HUES64 (cell line): ENCODE measurements at regions not wholly inside any gene's neighbourhood (a gene's known extent, or its start where the extent isn't known, plus 50 kb on each side); places are given as distances from the start of the nearest gene placed in this dataset.
"Not testable (repeated sequence)": the region's sequence is repeated elsewhere in the genome, so short reads cannot be mapped to it uniquely, and the experiment has no call there.

Experiments used
- H3K27ac ChIP-seq: 2 replicates; pipeline ENCODE4 v1.7.0; 2013; ENCODE audit warnings: low read depth, low read length, inconsistent platforms
- H3K27me3 ChIP-seq: 2 replicates; pipeline ENCODE4 v1.6.1; 2013; ENCODE audit warnings: mild to moderate bottlenecking, low read length; ENCODE audit not compliant: insufficient read depth
- H3K36me3 ChIP-seq: 2 replicates; pipeline ENCODE4 v1.6.1; 2013; ENCODE audit warnings: mild to moderate bottlenecking, low read length; ENCODE audit not compliant: insufficient read depth
- H3K4me1 ChIP-seq: 2 replicates; pipeline ENCODE4 v1.6.1; 2013; ENCODE audit warnings: mild to moderate bottlenecking, low read length, moderate library complexity; ENCODE audit not compliant: insufficient read depth
- H3K4me3 ChIP-seq: 2 replicates; pipeline ENCODE4 v1.5.1; 2013; ENCODE audit warnings: mild to moderate bottlenecking, low read length, moderate library complexity
- H3K9ac ChIP-seq: 2 replicates; pipeline ENCODE4 v1.6.1; 2013; ENCODE audit warnings: mild to moderate bottlenecking, low read depth, low read length
- H3K9me3 ChIP-seq: 2 replicates; pipeline ENCODE4 v1.6.1; 2013; ENCODE audit warnings: low read depth, low read length; ENCODE audit not compliant: insufficient read depth
- WGBS: fragments of 150-250, 120-280 bp; methylation state at CpG from one replicate; pipeline ENCODE4 v1.1.7; 2013; ENCODE audit warnings: missing lambda C conversion rate; 5-methylcytosine and 5-hydroxymethylcytosine counted together

GRCh38 chr9:36461323-36461722, 61.3 kb upstream of the RNF38 start:
- Histone ChIP-seq H3K27me3 (no peaks in the 10 kb centered on the region), H3K36me3 (peaks cover 17% of the 10 kb centered on the region), H3K9me3 (no peaks in the 10 kb centered on the region), H3K4me3 (no peak overlapping the region), H3K9ac (no peak overlapping the region), H3K4me1 (peaks cover 13% of the 10 kb centered on the region; the same call in 1 of the 2 replicates), H3K27ac (no peak overlapping the region)

- H3K27me3 ChIP-seq, H3K9me3 ChIP-seq, H3K27ac ChIP-seq, H3K4me3 ChIP-seq, H3K9ac ChIP-seq: not testable (repeated sequence)
- Histone ChIP-seq H3K4me1 (peaks cover 13% of the 10 kb centered on the region; the same call in 1 of the 2 replicates), H3K36me3 (peaks cover 27% of the 10 kb centered on the region)
- WGBS = 94% methylated on average over 17 of the region's 17 CpGs
Observed at GRCh38 chr9:36458430-36458915, 58.4 kb upstream of the RNF38 start.

DNA sequence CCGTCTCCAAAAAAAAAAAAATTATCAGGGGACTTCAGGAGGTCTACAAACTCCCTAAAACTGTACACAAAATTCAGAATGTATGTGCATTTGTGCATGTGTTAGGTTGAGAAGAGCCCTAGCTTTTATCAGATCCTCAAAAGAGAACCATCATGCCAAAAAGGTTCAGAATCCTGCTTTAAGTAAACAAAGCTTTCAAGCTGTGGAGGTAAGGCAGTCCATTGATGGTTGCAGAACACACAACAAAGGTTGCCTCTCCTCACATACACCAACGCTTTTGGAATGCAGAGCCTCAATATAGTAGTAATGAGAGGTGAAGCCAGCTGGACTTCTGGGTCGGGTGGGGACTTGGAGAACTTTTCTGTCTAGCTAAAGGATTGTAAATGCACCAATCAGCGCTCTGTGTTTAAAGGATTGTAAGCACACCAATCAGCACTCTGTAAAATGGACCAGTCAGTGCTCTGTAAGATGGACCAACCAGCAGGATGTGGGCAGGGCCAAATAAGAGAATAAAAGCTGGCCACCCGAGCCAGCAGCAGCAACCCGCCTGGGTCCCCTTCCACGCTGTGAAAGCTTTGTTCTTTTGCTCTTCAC, 57.9 kb upstream of the RNF38 start:
- H3K27me3 ChIP-seq = no peaks in the 10 kb centered on the region
- H3K9me3 ChIP-seq = no peaks in the 10 kb centered on the region
- peaks cover 24% of the 10 kb centered on the region for H3K36me3 ChIP-seq
- H3K9ac ChIP-seq = no peak overlapping the region
- WGBS = 90% methylated on average over 7 of the region's 7 CpGs
- no peak overlapping the region for H3K27ac ChIP-seq
- no peak overlapping the region for H3K4me3 ChIP-seq
- peaks cover 13% of the 10 kb centered on the region; the same call in 1 of the 2 replicates for H3K4me1 ChIP-seq

DNA sequence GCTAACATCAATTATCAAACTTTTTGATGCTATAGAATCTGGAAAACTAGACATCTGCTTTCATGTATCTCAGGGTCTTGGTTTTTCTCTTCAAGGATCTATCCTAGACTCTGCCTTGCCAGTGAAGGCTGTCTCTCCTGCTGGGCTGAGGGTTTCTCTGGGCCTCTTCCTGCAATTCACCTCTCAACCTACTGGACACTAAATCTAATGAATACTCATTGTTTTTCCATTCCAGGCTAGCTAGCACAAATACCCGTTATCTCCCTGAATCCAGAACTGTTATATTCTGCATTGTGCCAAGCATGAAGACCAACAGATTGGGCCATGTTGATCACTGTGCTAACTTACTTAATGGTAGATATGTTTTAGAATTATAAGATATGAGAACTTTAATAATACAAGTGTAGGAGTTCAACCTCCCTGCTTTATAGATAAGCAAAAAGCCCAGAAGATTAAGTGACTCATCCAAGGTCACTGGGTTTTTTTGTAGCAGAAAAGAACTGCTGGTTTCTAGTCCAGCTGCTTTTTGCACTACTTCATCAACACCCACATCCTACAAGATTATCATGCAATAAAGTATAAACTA, 56.5 kb upstream of the RNF38 start:
- Histone ChIP-seq H3K4me3 (no peak overlapping the region), H3K36me3 (peaks cover 24% of the 10 kb centered on the region), H3K27me3 (no peaks in the 10 kb centered on the region), H3K9me3 (no peaks in the 10 kb centered on the region), H3K9ac (no peak overlapping the region), H3K27ac (no peak overlapping the region), H3K4me1 (peaks cover 9% of the 10 kb centered on the region; the same call in 1 of the 2 replicates)
- WGBS = 95% methylated on average over 1 of the region's 1 CpG

- 96% methylated on average over 3 of the region's 3 CpGs for WGBS
- Histone ChIP-seq H3K4me3 (no peak overlapping the region), H3K4me1 (peaks cover 4% of the 10 kb centered on the region; the same call in 1 of the 2 replicates), H3K9me3 (no peaks in the 10 kb centered on the region), H3K9ac (no peak overlapping the region), H3K27me3 (no peaks in the 10 kb centered on the region), H3K36me3 (peaks cover 15% of the 10 kb centered on the region), H3K27ac (no peak overlapping the region)
Observed at GRCh38 chr9:36451949-36452348, 51.9 kb upstream of the RNF38 start.

GRCh38 chr9:36450110-36450732, 50.2 kb upstream of the RNF38 start:
- Histone ChIP-seq H3K27me3 (no peaks in the 10 kb centered on the region), H3K27ac (no peak overlapping the region), H3K4me1 (peaks cover 10% of the 10 kb centered on the region; the same call in 1 of the 2 replicates), H3K36me3 (peaks cover 15% of the 10 kb centered on the region), H3K9me3 (no peaks in the 10 kb centered on the region), H3K4me3 (no peak overlapping the region), H3K9ac (no peak overlapping the region)
- WGBS = 95% methylated on average over 3 of the region's 3 CpGs
